Stimulated activated naive CD4-positive, alpha-beta T cell (primary cell): ENCODE measurements at regions not wholly inside any gene's neighbourhood (a gene's known extent, or its start where the extent isn't known, plus 50 kb on each side); places are given as distances from the start of the nearest gene placed in this dataset.

Source experiments
- DNase-seq, 6 experiments: peaks; one replicate each; lab custom pipeline; 2025; lab: John Stamatoyannopoulos, UW

- no peak for DNase-seq
These were observed 378.5 kb downstream of the RFPL4B start for GRCh38 chr6:112725541-112726085.

- DNase-seq = no peak
These were observed 388.0 kb downstream of the RFPL4B start for GRCh38 chr6:112735129-112735528.

- DNase-seq = no peak
These were observed 392.6 kb downstream of the RFPL4B start for GRCh38 chr6:112739766-112740165.

- DNase-seq = no peak
These were observed 396.2 kb downstream of the RFPL4B start for GRCh38 chr6:112743323-112743722.

- DNase-seq = no peak
These were observed 397.7 kb downstream of the RFPL4B start for GRCh38 chr6:112744827-112745226.

GRCh38 chr6:112745765-112746164 lies 398.6 kb downstream of the RFPL4B start:
- DNase-seq = no peak

GRCh38 chr6:112749673-112750072 lies 402.5 kb downstream of the RFPL4B start:
- DNase-seq = no peak

- DNase-seq = no peak
These were observed 405.2 kb downstream of the RFPL4B start for GRCh38 chr6:112752305-112752704.

GRCh38 chr6:112752791-112753190 lies 405.7 kb downstream of the RFPL4B start:
- no peak for DNase-seq

GRCh38 chr6:112760831-112761230 lies 413.7 kb downstream of the RFPL4B start:
- no peak for DNase-seq

GRCh38 chr6:112761740-112762139 lies 414.6 kb downstream of the RFPL4B start:
- DNase-seq = no peak

GRCh38 chr6:112764377-112764776 lies 417.2 kb downstream of the RFPL4B start:
- no peak for DNase-seq

- no peak for DNase-seq
These were observed 423.2 kb downstream of the RFPL4B start for GRCh38 chr6:112770308-112770707.

- DNase-seq = no peak
These were observed 426.1 kb downstream of the RFPL4B start for GRCh38 chr6:112773187-112773586.

GRCh38 chr6:112774319-112774718 lies 427.2 kb downstream of the RFPL4B start:
- no peak for DNase-seq

GRCh38 chr6:112780498-112781096 lies 433.5 kb downstream of the RFPL4B start:
- DNase-seq = no peak

GRCh38 chr6:112781241-112781640 lies 434.1 kb downstream of the RFPL4B start:
- no peak for DNase-seq

- DNase-seq = no peak
These were observed 438.3 kb downstream of the RFPL4B start for GRCh38 chr6:112785408-112785807.

GRCh38 chr6:112786801-112787200 lies 439.7 kb downstream of the RFPL4B start:
- no peak for DNase-seq

- no peak for DNase-seq
These were observed 440.2 kb downstream of the RFPL4B start for GRCh38 chr6:112787371-112787770.

GRCh38 chr6:112795316-112795715 lies 448.2 kb downstream of the RFPL4B start:
- no peak for DNase-seq

GRCh38 chr6:112796712-112797111 lies 449.6 kb downstream of the RFPL4B start:
- DNase-seq = no peak

GRCh38 chr6:112799889-112800288 lies 452.8 kb downstream of the RFPL4B start:
- DNase-seq = no peak

GRCh38 chr6:112800439-112800838 lies 453.3 kb downstream of the RFPL4B start:
- no peak for DNase-seq
